ENCODE measurements at regions not wholly inside any gene's neighbourhood (a gene's known extent, or its start where the extent isn't known, plus 50 kb on each side); places are given as distances from the start of the nearest gene placed in this dataset.
A peak's percentile ranks its signal among the peaks of the same experiment; 100 is the strongest.

DNA sequence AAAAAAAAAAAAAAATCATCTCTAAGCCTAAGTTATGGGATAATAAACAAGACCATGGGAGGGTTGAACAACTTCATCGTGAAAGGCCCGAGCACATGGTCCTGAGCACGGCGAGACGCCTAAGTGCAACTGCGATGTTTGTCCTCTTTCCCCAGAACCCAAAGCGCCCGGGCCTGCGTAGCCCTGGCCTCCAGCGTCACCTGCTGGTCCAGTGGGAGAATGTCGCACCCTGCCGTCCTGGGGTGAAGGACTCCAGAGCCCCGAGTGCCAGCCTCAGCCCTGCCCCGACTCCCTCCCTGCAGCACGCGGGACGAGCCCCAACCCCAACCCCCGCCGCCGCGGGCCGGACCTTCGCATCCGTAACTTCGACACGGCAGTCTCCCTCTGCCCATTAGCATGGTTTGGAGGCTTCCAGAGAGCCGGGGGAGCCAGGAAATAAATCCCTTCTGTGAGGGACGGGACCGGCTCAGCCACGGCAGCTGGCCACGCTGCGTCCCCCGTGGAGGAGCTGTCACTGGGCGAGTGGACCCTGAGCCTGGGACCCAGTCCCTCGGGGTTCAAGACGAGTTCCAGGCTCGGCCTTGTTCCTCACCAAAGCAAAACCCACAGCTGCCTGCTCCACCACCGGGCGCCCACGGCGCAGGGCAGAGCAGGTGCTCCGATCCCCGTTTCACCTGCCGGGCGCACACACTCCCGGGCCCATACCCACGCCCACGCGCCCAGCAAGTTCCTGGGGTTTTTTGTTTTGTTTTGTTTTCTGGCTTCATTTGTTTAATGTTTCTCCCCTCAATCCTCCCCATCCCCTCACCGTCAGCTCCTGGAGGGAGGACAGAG lies 132.5 kb upstream of the HAND1 start (continued):
- TF ChIP-seq FOSL1 (IDR thresholded peaks at IDR 0.05; ENCODE audit: insufficient read depth, low read depth, low read length): no peak
- TF ChIP-seq POLR2AphosphoS5 (IDR thresholded peaks at IDR 0.05; ENCODE audit: low read depth, low read length): no peak
- peak; percentile 42 for TF ChIP-seq ASH2L (IDR thresholded peaks at IDR 0.05; ENCODE audit: low read length)
- TF ChIP-seq ZNF274 (IDR thresholded peaks at IDR 0.05; ENCODE audit: borderline replicate concordance, extremely low read depth, low read length): no peak
- TF ChIP-seq JUND (IDR thresholded peaks at IDR 0.05; ENCODE audit: low read length): no peak
- no peak for TF ChIP-seq SP4 (IDR thresholded peaks at IDR 0.05; ENCODE audit: low read length)
- TF ChIP-seq RXRA (IDR thresholded peaks at IDR 0.05; ENCODE audit: insufficient read depth, low read depth, low read length): no peak
- TF ChIP-seq RAD21 (IDR thresholded peaks at IDR 0.05 in 1 of 2, conservative IDR thresholded peaks at IDR 0.05 in 1 of 2; ENCODE audit: low read depth in 2 of 2, low read length in 2 of 2): peak; percentile 100
- TF ChIP-seq SP1 (IDR thresholded peaks at IDR 0.05; ENCODE audit: low read depth, low read length): no peak
- TF ChIP-seq SRF (IDR thresholded peaks at IDR 0.05; ENCODE audit: low read depth, low read length): no peak
- TF ChIP-seq TEAD4 (IDR thresholded peaks at IDR 0.05; ENCODE audit: low read depth, low read length): peak; percentile 77
- peak; percentile 42; the same call in 1 of the 2 replicates for TF ChIP-seq TBP (IDR thresholded peaks at IDR 0.05; ENCODE audit: low read depth, low read length)
- peak; percentile 73 for TF ChIP-seq KDM4A (IDR thresholded peaks at IDR 0.05; ENCODE audit: low read depth, low read length, severe bottlenecking)
- no peak for TF ChIP-seq POU5F1 (IDR thresholded peaks at IDR 0.05; ENCODE audit: low read depth, low read length)
- TF ChIP-seq, protein P1, sequence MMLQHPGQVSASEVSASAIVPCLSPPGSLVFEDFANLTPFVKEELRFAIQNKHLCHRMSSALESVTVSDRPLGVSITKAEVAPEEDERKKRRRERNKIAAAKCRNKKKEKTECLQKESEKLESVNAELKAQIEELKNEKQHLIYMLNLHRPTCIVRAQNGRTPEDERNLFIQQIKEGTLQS (IDR thresholded peaks at IDR 0.05; ENCODE audit: insufficient read depth, low read depth, low read length): no peak
- peak; percentile 66; the same call in 1 of the 2 replicates for TF ChIP-seq SUZ12 (IDR thresholded peaks at IDR 0.05; ENCODE audit: low read length)
- TF ChIP-seq NRF1 (IDR thresholded peaks at IDR 0.05; ENCODE audit: low read depth, low read length): no peak
- TF ChIP-seq, protein P2, sequence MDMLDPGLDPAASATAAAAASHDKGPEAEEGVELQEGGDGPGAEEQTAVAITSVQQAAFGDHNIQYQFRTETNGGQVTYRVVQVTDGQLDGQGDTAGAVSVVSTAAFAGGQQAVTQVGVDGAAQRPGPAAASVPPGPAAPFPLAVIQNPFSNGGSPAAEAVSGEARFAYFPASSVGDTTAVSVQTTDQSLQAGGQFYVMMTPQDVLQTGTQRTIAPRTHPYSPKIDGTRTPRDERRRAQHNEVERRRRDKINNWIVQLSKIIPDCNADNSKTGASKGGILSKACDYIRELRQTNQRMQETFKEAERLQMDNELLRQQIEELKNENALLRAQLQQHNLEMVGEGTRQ (IDR thresholded peaks at IDR 0.05; ENCODE audit: low read length): peak; percentile 32; the same call in 1 of the 2 replicates
- no peak for TF ChIP-seq CHD1 (IDR thresholded peaks at IDR 0.05; ENCODE audit: low read depth, low read length)
- peak; percentile 65; the same call in 1 of the 2 replicates for TF ChIP-seq YY1 (IDR thresholded peaks at IDR 0.05; ENCODE audit: low read depth, low read length)
